ENCODE measurements at regions not wholly inside any gene's neighbourhood (a gene's known extent, or its start where the extent isn't known, plus 50 kb on each side); places are given as distances from the start of the nearest gene placed in this dataset.
A peak's percentile ranks its signal among the peaks of the same experiment; 100 is the strongest.

DNA sequence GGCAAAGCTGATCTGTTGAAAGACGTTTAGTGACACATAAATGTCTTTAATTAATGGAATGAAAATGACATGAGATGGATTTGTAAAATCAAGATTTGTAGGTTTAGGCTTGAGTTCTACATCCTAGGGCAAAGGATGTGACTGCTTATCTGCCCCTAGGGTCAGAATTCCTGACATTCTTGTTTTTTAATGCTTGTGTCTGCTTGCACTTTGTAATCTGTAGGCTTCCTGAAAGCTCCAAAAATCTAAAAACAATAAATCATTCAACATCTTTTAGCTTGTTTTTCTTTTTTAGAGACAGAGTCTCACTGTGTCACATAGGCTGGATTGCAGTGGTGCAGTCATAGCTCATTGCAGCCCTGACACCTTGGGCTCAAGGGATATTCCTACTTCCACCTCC, 107.9 kb upstream of the MLIP start:
- intact Hi-C loops (cut with DNase I): no loop called here
- DNase-seq (no peak), ATAC-seq (ENCODE audit: poor library complexity) (no peak)

DNA sequence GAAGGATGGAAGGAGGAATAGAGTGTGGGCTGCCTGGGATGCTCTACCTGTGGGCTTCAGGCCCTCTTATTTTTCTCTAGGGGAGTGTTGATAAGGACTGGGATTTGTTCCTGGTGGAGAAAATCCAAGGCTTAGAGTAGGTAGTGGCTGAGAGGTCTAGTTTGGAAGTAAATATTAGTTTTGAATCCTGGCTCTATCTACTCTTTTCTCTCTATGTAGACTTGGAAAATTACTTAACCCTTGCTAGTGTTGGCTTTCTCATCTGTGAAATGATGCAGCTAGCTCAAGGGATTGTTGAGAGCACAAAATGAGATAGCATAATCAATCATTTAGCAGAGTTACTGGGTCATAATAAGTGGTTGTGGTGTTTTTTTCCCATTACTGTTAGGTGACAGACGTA, 102.7 kb upstream of the MLIP start:
- intact Hi-C loops (cut with DNase I): no loop called here
- ATAC-seq (ENCODE audit: poor library complexity) (no peak), DNase-seq (no peak)

- ATAC-seq (ENCODE audit: poor library complexity) (no peak), DNase-seq (no peak)
- intact Hi-C loops (cut with DNase I): no loop called here
Observed at GRCh38 chr6:54009052-54009654, 102.1 kb upstream of the MLIP start.

DNA sequence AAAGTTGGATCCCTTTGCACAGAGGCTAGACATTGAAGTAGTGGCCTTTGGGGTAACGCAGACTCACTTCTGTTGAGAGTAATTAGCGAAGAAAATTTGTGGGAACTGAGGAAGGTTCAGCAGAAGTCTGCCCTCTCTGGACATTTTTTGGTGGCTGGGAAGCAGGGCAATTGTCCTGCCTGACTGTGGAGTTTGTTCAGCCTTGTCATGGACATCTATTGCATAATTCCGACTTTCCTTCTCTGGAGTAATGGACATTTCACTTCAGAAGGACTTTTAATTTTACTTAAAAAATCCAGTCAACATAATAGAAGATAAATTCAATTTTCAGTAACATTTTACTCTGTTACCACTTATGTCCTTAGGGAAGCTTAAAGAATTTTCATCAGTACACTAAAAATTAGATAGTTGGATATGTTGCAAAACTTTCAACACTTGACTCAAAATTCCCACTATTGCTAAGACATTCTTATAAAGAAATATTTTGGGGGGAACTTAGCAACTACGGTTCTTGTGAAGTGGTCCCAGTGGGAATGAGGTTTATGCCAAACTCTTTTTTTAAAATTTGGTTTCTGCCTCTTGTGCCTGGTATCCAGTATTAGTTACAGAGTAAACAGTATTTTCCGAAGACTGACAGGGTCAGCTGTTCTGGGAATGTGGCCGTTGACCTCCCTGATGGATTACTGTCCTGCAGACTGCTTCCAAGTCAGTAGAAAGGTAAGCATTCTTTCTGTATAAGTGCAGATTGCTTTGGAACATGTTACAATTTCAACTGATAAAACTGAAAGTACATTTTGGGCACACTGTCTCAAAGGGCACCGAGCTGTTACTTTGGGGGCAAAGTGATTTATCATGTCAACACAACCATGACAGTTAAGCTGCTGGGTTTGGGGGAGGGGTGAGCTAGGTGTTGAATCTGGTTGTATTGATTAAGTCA, 100.6 kb upstream of the MLIP start:
- DNase-seq: no peak
- peak; percentile 91 for ATAC-seq (ENCODE audit: poor library complexity)
- intact Hi-C loops (cut with DNase I): no loop called here

DNA sequence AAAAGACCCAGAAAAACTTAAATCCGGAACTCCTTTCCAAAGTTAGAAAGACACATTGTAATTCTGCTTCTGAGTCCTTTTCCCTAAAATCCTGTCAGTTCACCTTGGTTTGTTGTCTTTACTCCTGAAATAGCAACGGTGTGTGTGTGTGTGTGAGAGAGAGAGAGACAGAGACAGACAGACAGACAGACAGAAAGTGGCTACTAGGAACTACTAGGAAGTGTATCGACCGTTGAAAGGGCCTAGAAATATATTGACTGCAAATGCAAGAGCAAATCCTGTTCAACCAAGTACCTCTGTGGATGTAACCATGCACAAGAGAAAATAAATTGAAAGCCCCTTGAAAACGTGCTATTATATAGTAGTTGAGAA, 100.0 kb upstream of the MLIP start:
- ATAC-seq (ENCODE audit: poor library complexity): peak; percentile 54
- intact Hi-C loops (cut with DNase I): no loop called here
- no peak for DNase-seq

DNA sequence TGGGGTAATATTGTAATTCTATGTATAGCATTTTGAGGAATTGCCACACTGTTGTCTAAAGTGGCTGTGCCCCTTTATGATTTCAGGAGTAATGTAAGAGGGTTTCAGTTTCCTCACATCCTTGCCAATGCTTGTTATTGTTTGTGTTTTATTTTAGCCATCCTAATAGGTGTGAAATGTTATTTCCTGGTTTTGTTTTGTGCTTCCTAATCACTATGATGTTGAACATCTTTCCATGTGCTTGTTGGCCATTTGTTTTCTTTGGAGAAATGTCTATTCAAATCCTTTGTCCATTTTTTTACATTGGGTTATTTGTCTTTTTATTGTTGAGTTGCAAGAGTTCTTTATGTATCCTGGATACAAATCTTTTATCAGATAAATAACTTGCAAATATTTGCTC, 97.3 kb upstream of the MLIP start:
- DNase-seq: no peak
- no peak for ATAC-seq (ENCODE audit: poor library complexity)
- intact Hi-C loops (cut with DNase I): no loop called here

- no peak for DNase-seq
- intact Hi-C loops (cut with DNase I): no loop called here
- ATAC-seq (ENCODE audit: poor library complexity): no peak
Observed at GRCh38 chr6:54014440-54014839, 96.8 kb upstream of the MLIP start.

- intact Hi-C loops (cut with DNase I): no loop called here
- DNase-seq: no peak
- ATAC-seq (ENCODE audit: poor library complexity): no peak
Observed at GRCh38 chr6:54017877-54018276, 93.4 kb upstream of the MLIP start.

DNA sequence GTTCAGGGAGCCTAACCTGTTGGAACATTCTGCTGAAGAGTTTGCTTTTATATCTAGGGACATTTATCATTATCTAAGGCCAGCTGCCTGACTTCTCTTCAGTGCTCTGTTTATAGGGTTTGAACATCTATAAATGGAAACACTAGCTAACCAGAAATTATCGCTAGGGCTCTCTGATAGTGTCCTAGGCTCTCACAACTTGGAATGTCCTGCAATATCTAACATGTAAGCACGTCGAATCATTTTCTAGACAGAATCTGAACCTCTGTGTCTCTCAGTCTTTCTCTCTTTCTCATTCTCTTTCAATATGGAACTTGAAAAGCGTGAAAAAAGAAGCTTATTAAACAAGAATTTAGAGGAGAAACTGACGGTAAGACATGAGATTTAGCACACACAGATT, 92.5 kb upstream of the MLIP start:
- peak; percentile 88 for ATAC-seq (ENCODE audit: poor library complexity)
- intact Hi-C loops (cut with DNase I): no loop called here
- DNase-seq: no peak

DNA sequence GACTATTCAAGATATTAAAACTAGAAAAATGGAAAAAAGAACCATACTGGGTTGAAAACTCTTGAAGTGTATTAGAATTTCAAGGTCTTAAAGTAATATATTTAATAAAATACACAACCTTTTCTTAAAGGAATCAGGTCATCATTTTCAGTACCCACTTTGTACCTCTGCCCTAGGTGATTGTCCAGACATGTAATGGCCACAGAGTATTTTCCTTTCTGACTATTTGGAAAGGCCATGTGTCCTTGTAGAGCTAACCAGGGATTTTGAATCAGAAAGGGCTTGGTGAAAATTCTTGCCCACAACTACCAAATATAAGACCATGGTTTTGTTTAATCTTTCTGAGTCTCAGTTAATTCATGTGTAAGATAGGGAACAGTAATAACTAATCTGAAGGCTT, 91.4 kb upstream of the MLIP start:
- DNase-seq: no peak
- ATAC-seq (ENCODE audit: poor library complexity): peak; percentile 54
- intact Hi-C loops (cut with DNase I): no loop called here

DNA sequence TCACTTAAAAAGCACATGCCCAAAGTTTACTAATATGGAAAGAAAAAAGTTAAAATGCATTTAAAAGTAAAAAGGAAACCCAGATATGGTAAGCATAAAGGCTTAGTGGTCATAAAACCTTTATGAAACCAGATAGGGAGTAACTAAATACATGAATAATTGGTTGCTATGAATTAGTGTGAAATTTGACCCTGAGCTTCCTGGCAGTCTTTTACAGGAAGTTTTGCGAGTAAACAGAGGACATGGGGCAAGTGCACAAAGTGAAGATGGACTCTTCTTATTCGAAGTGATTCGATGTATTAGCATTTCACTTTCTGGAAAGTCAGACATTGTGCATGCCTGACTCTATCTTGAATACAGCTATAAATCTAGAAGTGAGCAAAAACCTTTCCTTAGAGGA, 90.9 kb upstream of the MLIP start:
- ATAC-seq (ENCODE audit: poor library complexity) (peak; percentile 16), DNase-seq (no peak)
- intact Hi-C loops (cut with DNase I): no loop called here

GRCh38 chr6:54026652-54027400, 84.4 kb upstream of the MLIP start:
- ATAC-seq (ENCODE audit: poor library complexity) (no peak), DNase-seq (no peak)
- intact Hi-C loops (cut with DNase I): no loop called here

DNA sequence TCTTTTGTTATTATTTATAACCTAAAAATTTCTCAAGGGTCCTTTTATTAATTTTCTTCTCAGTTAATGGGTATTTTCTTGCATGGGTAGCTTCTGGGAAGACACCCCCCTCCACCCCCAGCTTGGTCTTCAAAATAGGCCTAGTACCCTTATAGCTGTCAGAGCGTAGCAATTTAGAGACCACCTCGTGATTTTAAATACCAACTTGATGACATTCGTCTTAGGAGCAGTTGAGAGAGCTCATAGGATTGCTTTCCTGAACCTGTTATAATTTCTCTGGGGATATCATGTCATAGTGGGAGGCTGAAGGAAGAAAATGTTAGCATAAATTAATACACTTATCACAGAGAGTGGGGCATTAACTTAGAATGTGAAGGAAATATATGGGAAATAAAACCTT, 83.1 kb upstream of the MLIP start:
- ATAC-seq (ENCODE audit: poor library complexity) (no peak), DNase-seq (no peak)
- intact Hi-C loops (cut with DNase I): no loop called here

GRCh38 chr6:54029187-54029586, 82.1 kb upstream of the MLIP start:
- intact Hi-C loops (cut with DNase I): no loop called here
- DNase-seq: no peak
- no peak for ATAC-seq (ENCODE audit: poor library complexity)

- DNase-seq (no peak), ATAC-seq (ENCODE audit: poor library complexity) (peak; percentile 83)
- intact Hi-C loops (cut with DNase I): no loop called here
Observed at GRCh38 chr6:54031169-54031568, 80.1 kb upstream of the MLIP start.

GRCh38 chr6:54037277-54037779, 73.9 kb upstream of the MLIP start:
- intact Hi-C loops (cut with DNase I): no loop called here
- ATAC-seq (ENCODE audit: poor library complexity): no peak
- no peak for DNase-seq

- DNase-seq (no peak), ATAC-seq (ENCODE audit: poor library complexity) (no peak)
- intact Hi-C loops (cut with DNase I): no loop called here
Observed at GRCh38 chr6:54040545-54040944, 70.7 kb upstream of the MLIP start.

- intact Hi-C loops (cut with DNase I): no loop called here
- ATAC-seq (ENCODE audit: poor library complexity) (no peak), DNase-seq (no peak)
Observed at GRCh38 chr6:54041239-54041638, 70.0 kb upstream of the MLIP start.

GRCh38 chr6:54043360-54043759, 67.9 kb upstream of the MLIP start:
- DNase-seq: no peak
- intact Hi-C loops (cut with DNase I): no loop called here
- ATAC-seq (ENCODE audit: poor library complexity): peak; percentile 45

DNA sequence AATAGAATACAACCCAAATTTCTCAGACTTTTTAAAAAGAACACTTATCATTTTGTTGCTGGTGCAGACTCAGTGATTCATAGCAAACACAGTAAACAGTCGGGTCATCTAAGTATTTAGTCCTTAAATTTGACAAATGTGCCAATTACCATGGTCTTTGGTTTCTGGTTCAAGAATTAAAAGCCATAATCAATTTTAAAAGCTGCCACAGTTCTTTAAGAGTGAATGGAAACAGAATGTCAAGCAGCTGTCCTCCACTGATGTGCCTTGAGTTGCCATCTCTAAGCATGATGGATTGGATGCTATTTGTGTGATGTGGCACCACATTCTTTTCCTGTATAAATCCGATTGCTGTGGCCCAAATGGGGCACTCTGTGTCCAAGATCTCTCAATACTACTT, 67.2 kb upstream of the MLIP start:
- intact Hi-C loops (cut with DNase I): no loop called here
- no peak for ATAC-seq (ENCODE audit: poor library complexity)
- DNase-seq: no peak
